ENCODE measurements at regions not wholly inside any gene's neighbourhood (a gene's known extent, or its start where the extent isn't known, plus 50 kb on each side); places are given as distances from the start of the nearest gene placed in this dataset.

GRCh38 chr5:43985411-43985810 is 382.4 kb downstream of the NNT start:
- Histone ChIP-seq H3K36me3 (ENCODE audit: low read depth, missing control alignments) (no peaks in the 10 kb centered on the region), H3K27me3 (no peaks in the 10 kb centered on the region), H3K9me3 (no peaks in the 10 kb centered on the region), H3K27ac (no peak overlapping the region), H3K4me1 (no peaks in the 10 kb centered on the region), H3K4me3 (no peak overlapping the region)
- intact Hi-C loops (cut with DNase I; ENCODE audit: low total_unique reads): no loop called here
- DNase-seq: no peak
- TF ChIP-seq POLR2A (IDR thresholded peaks at IDR 0.05): no peak
- TF ChIP-seq, protein P1, sequence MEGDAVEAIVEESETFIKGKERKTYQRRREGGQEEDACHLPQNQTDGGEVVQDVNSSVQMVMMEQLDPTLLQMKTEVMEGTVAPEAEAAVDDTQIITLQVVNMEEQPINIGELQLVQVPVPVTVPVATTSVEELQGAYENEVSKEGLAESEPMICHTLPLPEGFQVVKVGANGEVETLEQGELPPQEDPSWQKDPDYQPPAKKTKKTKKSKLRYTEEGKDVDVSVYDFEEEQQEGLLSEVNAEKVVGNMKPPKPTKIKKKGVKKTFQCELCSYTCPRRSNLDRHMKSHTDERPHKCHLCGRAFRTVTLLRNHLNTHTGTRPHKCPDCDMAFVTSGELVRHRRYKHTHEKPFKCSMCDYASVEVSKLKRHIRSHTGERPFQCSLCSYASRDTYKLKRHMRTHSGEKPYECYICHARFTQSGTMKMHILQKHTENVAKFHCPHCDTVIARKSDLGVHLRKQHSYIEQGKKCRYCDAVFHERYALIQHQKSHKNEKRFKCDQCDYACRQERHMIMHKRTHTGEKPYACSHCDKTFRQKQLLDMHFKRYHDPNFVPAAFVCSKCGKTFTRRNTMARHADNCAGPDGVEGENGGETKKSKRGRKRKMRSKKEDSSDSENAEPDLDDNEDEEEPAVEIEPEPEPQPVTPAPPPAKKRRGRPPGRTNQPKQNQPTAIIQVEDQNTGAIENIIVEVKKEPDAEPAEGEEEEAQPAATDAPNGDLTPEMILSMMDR (IDR thresholded peaks at IDR 0.05): no peak
- 76 to 82% methylated on average over 3 of the region's 3 CpGs for WGBS, 2 donors

DNA sequence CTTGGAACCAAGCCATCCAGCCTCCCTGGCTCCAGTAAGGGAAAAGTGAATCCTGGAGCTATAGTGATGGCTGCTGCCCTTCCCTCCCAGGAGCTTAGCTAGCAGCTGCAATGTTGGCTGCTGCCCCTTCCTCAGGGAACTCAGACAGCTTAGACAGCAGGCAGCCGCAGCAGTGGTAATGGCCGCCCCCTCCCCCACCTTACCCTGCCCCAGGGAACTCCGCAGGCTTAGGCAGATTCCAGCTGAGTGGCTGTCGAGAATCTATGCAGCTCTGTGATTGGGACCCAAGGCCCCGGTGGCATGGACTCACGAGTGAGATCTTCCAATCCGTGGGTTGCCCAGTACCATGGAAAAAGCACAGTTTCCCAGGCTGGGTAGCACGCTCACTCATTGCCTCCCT is 378.6 kb downstream of the NNT start:
- intact Hi-C loops (cut with DNase I; ENCODE audit: low total_unique reads): no loop called here
- H3K36me3 ChIP-seq (ENCODE audit: low read depth, missing control alignments): no peaks in the 10 kb centered on the region
- no peak overlapping the region for H3K4me3 ChIP-seq
- no peaks in the 10 kb centered on the region for H3K27me3 ChIP-seq
- DNase-seq: no peak
- 84 to 88% methylated on average over 1 to 8 of the region's 8 CpGs for WGBS, 2 donors
- H3K4me1 ChIP-seq: no peaks in the 10 kb centered on the region
- H3K27ac ChIP-seq: no peak overlapping the region
- TF ChIP-seq, protein P1 (IDR thresholded peaks at IDR 0.05): no peak
- TF ChIP-seq POLR2A (IDR thresholded peaks at IDR 0.05): no peak
- no peaks in the 10 kb centered on the region for H3K9me3 ChIP-seq

DNA sequence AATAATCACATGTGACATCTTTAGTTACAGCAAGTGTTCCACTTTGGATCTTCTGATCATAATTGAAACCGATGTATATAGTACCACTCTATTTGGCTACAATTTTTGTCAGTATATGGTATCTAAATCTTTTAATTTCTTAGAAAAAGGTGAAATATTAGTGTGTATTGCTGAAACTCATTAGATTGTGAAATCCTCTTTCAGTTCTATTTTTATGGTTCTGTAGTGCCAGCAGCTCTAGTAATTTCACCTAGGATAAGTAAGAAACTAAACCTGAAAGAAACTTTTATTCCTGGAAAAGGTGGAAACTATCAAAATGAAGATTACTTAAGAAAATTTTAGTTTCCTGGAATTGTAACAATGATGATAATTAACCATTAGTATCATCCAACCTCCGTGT is 370.9 kb downstream of the NNT start:
- no peak overlapping the region for H3K4me3 ChIP-seq
- no peaks in the 10 kb centered on the region for H3K4me1 ChIP-seq
- no peak overlapping the region for H3K27ac ChIP-seq
- TF ChIP-seq POLR2A (IDR thresholded peaks at IDR 0.05): no peak
- TF ChIP-seq, protein P1 (IDR thresholded peaks at IDR 0.05): no peak
- intact Hi-C loops (cut with DNase I; ENCODE audit: low total_unique reads): no loop called here
- DNase-seq: no peak
- no peaks in the 10 kb centered on the region for H3K36me3 ChIP-seq (ENCODE audit: low read depth, missing control alignments)
- WGBS, 2 donors: 63 to 70% methylated on average over 2 of the region's 2 CpGs
- no peaks in the 10 kb centered on the region for H3K9me3 ChIP-seq
- no peaks in the 10 kb centered on the region for H3K27me3 ChIP-seq

DNA sequence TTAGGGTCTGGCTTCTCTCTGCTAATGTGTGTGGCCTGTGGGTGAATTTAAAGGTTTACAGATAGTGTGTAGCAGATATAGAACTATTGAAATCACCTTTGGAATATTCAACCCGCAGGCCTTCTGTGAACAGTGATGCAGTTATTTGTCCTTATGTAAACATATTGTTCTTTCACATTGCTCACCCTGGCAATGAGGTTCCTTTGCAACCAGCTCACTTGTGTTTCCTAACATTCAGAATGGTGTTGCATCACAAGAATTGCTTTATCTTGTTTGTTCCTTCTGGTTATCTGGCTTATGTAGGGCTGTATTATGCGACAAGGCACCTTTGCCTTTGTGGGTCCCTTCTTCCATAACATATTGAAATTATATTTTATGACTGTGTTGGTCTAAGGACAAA is 370.3 kb downstream of the NNT start:
- Histone ChIP-seq H3K9me3 (no peaks in the 10 kb centered on the region), H3K4me1 (no peaks in the 10 kb centered on the region), H3K27ac (no peak overlapping the region), H3K4me3 (no peak overlapping the region), H3K36me3 (ENCODE audit: low read depth, missing control alignments) (no peaks in the 10 kb centered on the region), H3K27me3 (no peaks in the 10 kb centered on the region)
- TF ChIP-seq POLR2A (IDR thresholded peaks at IDR 0.05): no peak
- TF ChIP-seq, protein P1 (IDR thresholded peaks at IDR 0.05): no peak
- intact Hi-C loops (cut with DNase I; ENCODE audit: low total_unique reads): no loop called here
- no peak for DNase-seq
- 58 to 76% methylated on average over 2 of the region's 2 CpGs for WGBS, 2 donors

DNA sequence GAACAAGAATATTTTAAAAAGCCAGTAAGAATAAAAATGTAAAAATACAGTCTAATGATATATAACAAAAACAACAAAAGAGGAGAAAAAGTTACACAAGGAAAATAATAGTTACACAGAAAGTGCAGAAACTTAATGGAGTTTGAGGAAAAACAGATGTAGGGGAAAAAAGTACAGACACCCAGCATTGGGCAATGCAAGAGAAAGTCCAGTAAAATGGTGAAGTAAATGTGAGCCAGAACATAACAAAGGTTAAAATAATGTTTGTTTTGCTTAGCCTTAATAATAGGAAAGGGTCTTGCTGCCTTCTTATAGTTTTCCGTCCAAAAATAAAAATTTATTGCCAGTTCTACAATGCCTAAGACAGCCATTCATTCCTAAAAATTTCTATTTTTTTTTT is 364.2 kb downstream of the NNT start:
- no peaks in the 10 kb centered on the region for H3K27me3 ChIP-seq

More for the DNA sequence above, 364.2 kb downstream of the NNT start:
- intact Hi-C loops (cut with DNase I; ENCODE audit: low total_unique reads): no loop called here
- Histone ChIP-seq H3K9me3 (no peaks in the 10 kb centered on the region), H3K27ac (no peak overlapping the region), H3K4me1 (no peaks in the 10 kb centered on the region), H3K36me3 (ENCODE audit: low read depth, missing control alignments) (no peaks in the 10 kb centered on the region), H3K4me3 (no peak overlapping the region)
- TF ChIP-seq, protein P1 (IDR thresholded peaks at IDR 0.05): no peak
- TF ChIP-seq POLR2A (IDR thresholded peaks at IDR 0.05): no peak
- 26 to 30% methylated on average over 1 of the region's 1 CpG for WGBS, 2 donors
- DNase-seq: no peak

Measured in testis (tissue), 2 donors.